22Rv1 (cell line): ENCODE measurements at regions not wholly inside any gene's neighbourhood (a gene's known extent, or its start where the extent isn't known, plus 50 kb on each side); places are given as distances from the start of the nearest gene placed in this dataset.

Experiments
- ZFX ChIP-seq: fragments of 450-650 bp; IDR thresholded peaks from 2 replicates; pipeline ENCODE4 v1.6.1; 2017; ENCODE audit warnings: antibody characterized with exemption, borderline replicate concordance
- TF ChIP-seq, protein P1 (sequence below): fragments of 450-650 bp; IDR thresholded peaks from 2 replicates; pipeline ENCODE4 v1.5.1; 2017; ENCODE audit warnings: mild to moderate bottlenecking

DNA sequence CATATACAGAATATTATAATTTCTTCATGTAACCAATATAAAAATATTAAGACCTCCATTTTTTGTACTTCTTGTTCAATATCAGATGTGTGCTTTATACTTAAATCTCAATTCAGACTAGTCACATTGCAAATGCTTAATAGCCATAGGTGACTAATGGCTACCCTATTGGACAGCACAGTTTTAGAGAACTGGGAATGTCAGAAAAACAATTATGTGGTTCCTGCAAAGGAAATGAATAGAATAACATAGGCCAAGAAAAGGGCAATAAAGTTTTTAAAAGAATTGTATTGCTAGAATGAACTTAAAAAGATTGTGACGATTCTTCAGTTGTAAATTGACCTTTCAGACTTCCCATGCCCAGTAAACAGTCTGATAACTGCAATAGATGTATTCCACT lies 843.0 kb downstream of the METTL15 start:
- TF ChIP-seq, protein P1, sequence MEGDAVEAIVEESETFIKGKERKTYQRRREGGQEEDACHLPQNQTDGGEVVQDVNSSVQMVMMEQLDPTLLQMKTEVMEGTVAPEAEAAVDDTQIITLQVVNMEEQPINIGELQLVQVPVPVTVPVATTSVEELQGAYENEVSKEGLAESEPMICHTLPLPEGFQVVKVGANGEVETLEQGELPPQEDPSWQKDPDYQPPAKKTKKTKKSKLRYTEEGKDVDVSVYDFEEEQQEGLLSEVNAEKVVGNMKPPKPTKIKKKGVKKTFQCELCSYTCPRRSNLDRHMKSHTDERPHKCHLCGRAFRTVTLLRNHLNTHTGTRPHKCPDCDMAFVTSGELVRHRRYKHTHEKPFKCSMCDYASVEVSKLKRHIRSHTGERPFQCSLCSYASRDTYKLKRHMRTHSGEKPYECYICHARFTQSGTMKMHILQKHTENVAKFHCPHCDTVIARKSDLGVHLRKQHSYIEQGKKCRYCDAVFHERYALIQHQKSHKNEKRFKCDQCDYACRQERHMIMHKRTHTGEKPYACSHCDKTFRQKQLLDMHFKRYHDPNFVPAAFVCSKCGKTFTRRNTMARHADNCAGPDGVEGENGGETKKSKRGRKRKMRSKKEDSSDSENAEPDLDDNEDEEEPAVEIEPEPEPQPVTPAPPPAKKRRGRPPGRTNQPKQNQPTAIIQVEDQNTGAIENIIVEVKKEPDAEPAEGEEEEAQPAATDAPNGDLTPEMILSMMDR = no peak
- TF ChIP-seq ZFX = no peak
